ENCODE measurements at regions not wholly inside any gene's neighbourhood (a gene's known extent, or its start where the extent isn't known, plus 50 kb on each side); places are given as distances from the start of the nearest gene placed in this dataset.

DNA sequence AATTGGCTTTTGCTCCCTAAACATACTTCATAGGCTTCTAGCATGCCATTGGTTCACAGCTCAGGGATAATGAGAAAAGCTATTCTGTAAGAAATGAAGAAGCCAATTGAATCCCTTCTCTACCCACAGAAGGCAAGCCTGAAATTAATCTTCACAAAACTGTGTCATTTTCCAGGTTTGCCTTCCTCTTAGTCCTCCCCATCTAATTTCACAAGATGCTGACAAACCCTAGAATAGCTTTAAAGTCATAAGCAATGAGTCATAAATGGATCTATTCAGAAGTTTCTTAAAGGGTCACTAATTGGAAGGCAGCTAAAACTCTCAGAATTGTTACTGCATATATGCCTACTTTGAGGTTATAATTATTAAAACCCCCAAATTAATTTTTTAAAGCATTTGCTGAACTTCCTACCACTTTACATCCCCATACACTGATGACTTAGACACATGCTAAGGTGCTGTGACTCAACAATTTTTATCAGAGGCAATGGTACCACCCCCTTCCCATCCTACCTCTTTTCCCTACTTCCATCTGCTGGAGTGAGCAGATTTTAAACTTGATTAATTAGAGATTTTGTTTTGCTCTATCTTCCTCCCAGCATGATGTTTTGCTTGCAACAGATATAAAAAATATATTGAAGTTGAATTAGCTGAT, 51.3 kb upstream of the NABP1 start:
- peaks cover 0 to 2% (median 0%) of the 10 kb centered on the region in 11 donors for H3K9me3 Mint-ChIP-seq
- H3K36me3 ChIP-seq (ENCODE audit: control insufficient read depth in 2 of 3, insufficient read depth in 3 of 3, low read length in 3 of 3) = no peaks in the 10 kb centered on the region
- no peaks in the 10 kb centered on the region for H3K9me3 ChIP-seq (ENCODE audit: control insufficient read depth in 2 of 3, low read length in 3 of 3)
- H3K27ac Mint-ChIP-seq = peak overlapping the region in 3 of 9 donors; percentile 16 to 83 (median 41)
- ATAC-seq = no peak
- H3K4me3 Mint-ChIP-seq = peak overlapping the region in 1 of 10 donors; percentile 32
- H3K36me3 Mint-ChIP-seq = peaks cover 0 to 19% (median 3%) of the 10 kb centered on the region in 5 donors
- CTCF ChIA-PET = interaction anchor here (0.6 to 1.0 kb wide), 3 partner anchors 11 to 471 kb away, joined by 3 to 4 read pairs (median 3); no protein-coding TSS in a partner anchor
- H3K4me3 ChIP-seq (ENCODE audit: low read length) = no peak overlapping the region
- H3K4me1 ChIP-seq (ENCODE audit: control insufficient read depth in 2 of 2, insufficient read depth in 2 of 2, low read length in 2 of 2) = peaks cover 18 to 25% of the 10 kb centered on the region in 2 donors
- no peak for DNase-seq
- H3K27me3 ChIP-seq (ENCODE audit: control insufficient read depth in 2 of 2, insufficient read depth in 2 of 2, low read length in 2 of 2) = no peaks in the 10 kb centered on the region
- H3K27me3 Mint-ChIP-seq = peaks cover 0 to 2% (median 0%) of the 10 kb centered on the region in 5 donors
- peaks cover 26 to 71% (median 54%) of the 10 kb centered on the region in 7 donors for H3K4me1 Mint-ChIP-seq
- intact Hi-C loops (cut with micrococcal nuclease) = no loop called here
- POLR2A ChIA-PET = interaction anchor here (0.9 to 6.2 kb wide), 4 partner anchors 9 to 51 kb away, joined by 3 to 66 read pairs (median 28); partner anchors contain the start of gene NABP1
- no peak overlapping the region for H3K27ac ChIP-seq (ENCODE audit: low read depth, low read length)

GRCh38 chr2:191627518-191627917, 50.4 kb upstream of the NABP1 start:
- no peak for DNase-seq
- Mint-ChIP-seq H3K36me3 (peaks cover 0 to 19% (median 3%) of the 10 kb centered on the region in 5 donors), H3K27me3 (peaks cover 0 to 2% (median 0%) of the 10 kb centered on the region in 5 donors), H3K9me3 (peaks cover 0 to 2% (median 0%) of the 10 kb centered on the region in 11 donors), H3K4me3 (no peak overlapping the region), H3K4me1 (peaks cover 24 to 69% (median 51%) of the 10 kb centered on the region in 7 donors), H3K27ac (peak overlapping the region in 3 of 9 donors; percentile 5 to 83 (median 13))
- POLR2A ChIA-PET = interaction anchor here (5.7 to 6.2 kb wide), 2 partner anchors 10 to 50 kb away, joined by 53 to 66 read pairs; partner anchors contain the start of gene NABP1
- no peaks in the 10 kb centered on the region for H3K9me3 ChIP-seq (ENCODE audit: control insufficient read depth in 2 of 3, low read length in 3 of 3)
- no peak for ATAC-seq
- no peaks in the 10 kb centered on the region for H3K27me3 ChIP-seq (ENCODE audit: control insufficient read depth in 2 of 2, insufficient read depth in 2 of 2, low read length in 2 of 2)
- peaks cover 18 to 25% of the 10 kb centered on the region in 2 donors for H3K4me1 ChIP-seq (ENCODE audit: control insufficient read depth in 2 of 2, insufficient read depth in 2 of 2, low read length in 2 of 2)
- no peak overlapping the region for H3K4me3 ChIP-seq (ENCODE audit: low read length)
- CTCF ChIA-PET = interaction anchor here (0.5 to 1.7 kb wide), 5 partner anchors 8 to 1272 kb away, joined by 3 to 15 read pairs (median 3); partner anchors contain the start of gene NABP1
- intact Hi-C loops (cut with micrococcal nuclease) = no loop called here
- no peak overlapping the region for H3K27ac ChIP-seq (ENCODE audit: low read depth, low read length)
- H3K36me3 ChIP-seq (ENCODE audit: control insufficient read depth in 2 of 3, insufficient read depth in 3 of 3, low read length in 3 of 3) = no peaks in the 10 kb centered on the region

All from naive thymus-derived CD4-positive, alpha-beta T cell (primary cell).